ENCODE measurements at regions not wholly inside any gene's neighbourhood (a gene's known extent, or its start where the extent isn't known, plus 50 kb on each side); places are given as distances from the start of the nearest gene placed in this dataset.

GRCh38 chr1:61570191-61570590 lies 154.8 kb downstream of the TM2D1 start:
- H3K4me3 Mint-ChIP-seq (ENCODE audit: low read depth), result no peak overlapping the region
- no peaks in the 10 kb centered on the region for H3K36me3 Mint-ChIP-seq (ENCODE audit: insufficient read depth)
- no peak for DNase-seq (ENCODE audit: low spot score, unreplicated experiment)
- no peak for TF ChIP-seq CTCF (IDR thresholded peaks at IDR 0.05; ENCODE audit: unreplicated experiment)
- no peaks in the 10 kb centered on the region for H3K4me1 Mint-ChIP-seq (ENCODE audit: low read depth)
- H3K27me3 Mint-ChIP-seq, result peaks cover 7% of the 10 kb centered on the region
- H3K27ac Mint-ChIP-seq, result no peak overlapping the region
- peaks cover 9% of the 10 kb centered on the region for H3K9me3 Mint-ChIP-seq (ENCODE audit: low read depth)

GRCh38 chr1:61569303-61569621 lies 155.7 kb downstream of the TM2D1 start:
- Mint-ChIP-seq H3K27me3 (peaks cover 7% of the 10 kb centered on the region), H3K4me3 (ENCODE audit: low read depth) (no peak overlapping the region), H3K27ac (no peak overlapping the region), H3K9me3 (ENCODE audit: low read depth) (peaks cover 11% of the 10 kb centered on the region), H3K36me3 (ENCODE audit: insufficient read depth) (no peaks in the 10 kb centered on the region), H3K4me1 (ENCODE audit: low read depth) (no peaks in the 10 kb centered on the region)
- TF ChIP-seq CTCF (IDR thresholded peaks at IDR 0.05; ENCODE audit: unreplicated experiment), result no peak
- DNase-seq (ENCODE audit: low spot score, unreplicated experiment), result no peak

- H3K27me3 Mint-ChIP-seq, result peaks cover 7% of the 10 kb centered on the region
- no peak for DNase-seq (ENCODE audit: low spot score, unreplicated experiment)
- no peak for TF ChIP-seq CTCF (IDR thresholded peaks at IDR 0.05; ENCODE audit: unreplicated experiment)
- no peak overlapping the region for H3K4me3 Mint-ChIP-seq (ENCODE audit: low read depth)
- H3K9me3 Mint-ChIP-seq (ENCODE audit: low read depth), result peaks cover 11% of the 10 kb centered on the region
- no peaks in the 10 kb centered on the region for H3K36me3 Mint-ChIP-seq (ENCODE audit: insufficient read depth)
- H3K4me1 Mint-ChIP-seq (ENCODE audit: low read depth), result no peaks in the 10 kb centered on the region
- H3K27ac Mint-ChIP-seq, result no peak overlapping the region
Observed at GRCh38 chr1:61568460-61569302, 156.3 kb downstream of the TM2D1 start.

- Mint-ChIP-seq H3K27ac (no peak overlapping the region), H3K4me3 (ENCODE audit: low read depth) (no peak overlapping the region), H3K27me3 (peaks cover 4% of the 10 kb centered on the region), H3K4me1 (ENCODE audit: low read depth) (no peaks in the 10 kb centered on the region), H3K36me3 (ENCODE audit: insufficient read depth) (no peaks in the 10 kb centered on the region), H3K9me3 (ENCODE audit: low read depth) (peaks cover 11% of the 10 kb centered on the region)
- TF ChIP-seq CTCF (IDR thresholded peaks at IDR 0.05; ENCODE audit: unreplicated experiment), result no peak
- no peak for DNase-seq (ENCODE audit: low spot score, unreplicated experiment)
Observed at GRCh38 chr1:61566177-61566576, 158.8 kb downstream of the TM2D1 start.

- H3K9me3 Mint-ChIP-seq (ENCODE audit: low read depth), result peaks cover 11% of the 10 kb centered on the region
- H3K27me3 Mint-ChIP-seq, result peaks cover 4% of the 10 kb centered on the region
Observed at GRCh38 chr1:61563611-61564010, 161.3 kb downstream of the TM2D1 start.

More at GRCh38 chr1:61563611-61564010, 161.3 kb downstream of the TM2D1 start:
- Mint-ChIP-seq H3K4me3 (ENCODE audit: low read depth) (no peak overlapping the region), H3K36me3 (ENCODE audit: insufficient read depth) (no peaks in the 10 kb centered on the region), H3K4me1 (ENCODE audit: low read depth) (no peaks in the 10 kb centered on the region), H3K27ac (no peak overlapping the region)
- TF ChIP-seq CTCF (IDR thresholded peaks at IDR 0.05; ENCODE audit: unreplicated experiment), result no peak
- no peak for DNase-seq (ENCODE audit: low spot score, unreplicated experiment)
